Astrocyte (in vitro differentiated cells and primary cell): ENCODE measurements at regions not wholly inside any gene's neighbourhood (a gene's known extent, or its start where the extent isn't known, plus 50 kb on each side); places are given as distances from the start of the nearest gene placed in this dataset.

Source experiments
- DNase-seq: peaks from one replicate; pipeline ENCODE4 v3.0.0-alpha.2; 2010; ENCODE audit warnings: low read depth
- FAIRE-seq: peaks from 2 replicates; lab custom pipeline; 2011; peaks lifted over from hg19 to GRCh38; lab: Jason Lieb, UNC
- H2AFZ ChIP-seq: 2 replicates; pipeline ENCODE4 v1.6.0; 2012; ENCODE audit warnings: low read depth, low read length, inconsistent platforms
- H3K27ac ChIP-seq: 2 replicates; pipeline ENCODE4 v1.5.1; 2011; ENCODE audit warnings: low read depth, low read length, inconsistent platforms
- H3K27me3 ChIP-seq: 2 replicates; pipeline ENCODE4 v1.6.0; 2011; ENCODE audit warnings: low read length, inconsistent platforms; ENCODE audit not compliant: insufficient read depth
- H3K36me3 ChIP-seq: 2 replicates; pipeline ENCODE4 v1.5.1; 2011; ENCODE audit warnings: low read length, inconsistent platforms; ENCODE audit not compliant: insufficient read depth
- H3K4me1 ChIP-seq: 2 replicates; pipeline ENCODE4 v1.5.1; 2011; ENCODE audit warnings: low read length, inconsistent platforms; ENCODE audit not compliant: insufficient read depth
- H3K4me2 ChIP-seq: 2 replicates; pipeline ENCODE4 v1.6.0; 2012; ENCODE audit warnings: low read length, inconsistent platforms
- H3K4me3 ChIP-seq: 2 replicates; pipeline ENCODE4 v1.5.1; 2011; ENCODE audit warnings: low read depth, mild to moderate bottlenecking, low read length, inconsistent platforms; ENCODE audit not compliant: insufficient read depth
- H3K79me2 ChIP-seq: 2 replicates; pipeline ENCODE4 v1.6.0; 2012; ENCODE audit warnings: mild to moderate bottlenecking, low read length, inconsistent platforms; ENCODE audit not compliant: insufficient read depth
- H3K9ac ChIP-seq: 2 replicates; pipeline ENCODE4 v1.6.0; 2012; ENCODE audit warnings: mild to moderate bottlenecking, low read length, inconsistent platforms
- H3K9me3 ChIP-seq: 2 replicates; pipeline ENCODE4 v1.5.1; 2012; ENCODE audit warnings: low read depth, mild to moderate bottlenecking, low read length, inconsistent platforms; ENCODE audit not compliant: insufficient read depth
- H4K20me1 ChIP-seq: 2 replicates; pipeline ENCODE4 v1.6.0; 2012; ENCODE audit warnings: low read length, inconsistent platforms; ENCODE audit not compliant: insufficient read depth
- H3K27ac Mint-ChIP-seq: one replicate; pipeline ENCODE4 v1.8.0; 2021; ENCODE audit warnings: mild to moderate bottlenecking, mixed read lengths; ENCODE audit not compliant: unreplicated experiment
- H3K27me3 Mint-ChIP-seq: one replicate; pipeline ENCODE4 v1.8.0; 2021; ENCODE audit warnings: low read depth, mixed read lengths; ENCODE audit not compliant: unreplicated experiment
- H3K36me3 Mint-ChIP-seq: one replicate; pipeline ENCODE4 v1.8.0; 2021; ENCODE audit warnings: low read depth, mixed read lengths; ENCODE audit not compliant: unreplicated experiment
- H3K4me1 Mint-ChIP-seq: one replicate; pipeline ENCODE4 v1.8.0; 2021; ENCODE audit warnings: low read depth, mixed read lengths; ENCODE audit not compliant: unreplicated experiment
- H3K4me3 Mint-ChIP-seq: one replicate; pipeline ENCODE4 v1.8.0; 2021; ENCODE audit warnings: mild to moderate bottlenecking, moderate library complexity, mixed read lengths; ENCODE audit not compliant: unreplicated experiment
- H3K9me3 Mint-ChIP-seq: one replicate; pipeline ENCODE4 v1.8.0; 2021; ENCODE audit warnings: mild to moderate bottlenecking, mixed read lengths; ENCODE audit not compliant: unreplicated experiment
- EZH2 ChIP-seq: IDR thresholded peaks from 2 replicates; pipeline ENCODE4 v1.6.1; 2012; ENCODE audit warnings: mild to moderate bottlenecking, low read length, inconsistent platforms; ENCODE audit not compliant: insufficient read depth
- TF ChIP-seq, protein P1 (sequence below): IDR thresholded peaks from 2 replicates; pipeline ENCODE4 v1.5.1; 2011; ENCODE audit warnings: low read depth, mild to moderate bottlenecking, inconsistent platforms, low read length, moderate library complexity; ENCODE audit not compliant: insufficient read depth

DNA sequence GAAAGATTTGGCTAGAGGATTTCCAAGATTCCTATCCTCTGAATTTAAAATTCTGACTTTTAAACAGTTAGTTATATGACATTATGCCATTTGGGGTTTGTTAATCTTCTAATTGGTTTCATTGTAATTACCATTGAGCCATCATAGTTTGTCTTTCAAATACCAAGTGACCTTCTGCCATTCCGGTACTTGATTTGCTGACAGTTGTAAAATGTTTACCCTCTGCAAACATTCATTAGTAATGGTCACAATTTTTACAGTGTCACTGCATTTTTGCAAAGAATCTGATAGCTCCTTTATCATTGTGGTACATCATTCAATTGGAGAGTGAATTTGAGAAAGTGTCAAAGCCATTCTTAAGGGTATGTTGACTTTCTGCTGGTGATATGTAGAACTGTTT is 645.0 kb upstream of the TBL1XR1 start:
- Histone ChIP-seq H2AFZ (no peak overlapping the region), H3K79me2 (no peaks in the 10 kb centered on the region), H3K27ac (no peak overlapping the region), H3K9ac (no peak overlapping the region), H3K36me3 (no peaks in the 10 kb centered on the region), H3K4me1 (peaks cover 2% of the 10 kb centered on the region), H3K4me2 (no peak overlapping the region), H3K4me3 (no peak overlapping the region), H3K9me3 (no peaks in the 10 kb centered on the region), H3K27me3 (no peaks in the 10 kb centered on the region), H4K20me1 (no peaks in the 10 kb centered on the region)
- Mint-ChIP-seq H3K9me3 (no peaks in the 10 kb centered on the region), H3K27ac (no peak overlapping the region), H3K27me3 (no peaks in the 10 kb centered on the region), H3K4me3 (no peak overlapping the region), H3K36me3 (no peaks in the 10 kb centered on the region), H3K4me1 (peaks cover 7% of the 10 kb centered on the region)
- TF ChIP-seq EZH2 = no peak
- TF ChIP-seq, protein P1, sequence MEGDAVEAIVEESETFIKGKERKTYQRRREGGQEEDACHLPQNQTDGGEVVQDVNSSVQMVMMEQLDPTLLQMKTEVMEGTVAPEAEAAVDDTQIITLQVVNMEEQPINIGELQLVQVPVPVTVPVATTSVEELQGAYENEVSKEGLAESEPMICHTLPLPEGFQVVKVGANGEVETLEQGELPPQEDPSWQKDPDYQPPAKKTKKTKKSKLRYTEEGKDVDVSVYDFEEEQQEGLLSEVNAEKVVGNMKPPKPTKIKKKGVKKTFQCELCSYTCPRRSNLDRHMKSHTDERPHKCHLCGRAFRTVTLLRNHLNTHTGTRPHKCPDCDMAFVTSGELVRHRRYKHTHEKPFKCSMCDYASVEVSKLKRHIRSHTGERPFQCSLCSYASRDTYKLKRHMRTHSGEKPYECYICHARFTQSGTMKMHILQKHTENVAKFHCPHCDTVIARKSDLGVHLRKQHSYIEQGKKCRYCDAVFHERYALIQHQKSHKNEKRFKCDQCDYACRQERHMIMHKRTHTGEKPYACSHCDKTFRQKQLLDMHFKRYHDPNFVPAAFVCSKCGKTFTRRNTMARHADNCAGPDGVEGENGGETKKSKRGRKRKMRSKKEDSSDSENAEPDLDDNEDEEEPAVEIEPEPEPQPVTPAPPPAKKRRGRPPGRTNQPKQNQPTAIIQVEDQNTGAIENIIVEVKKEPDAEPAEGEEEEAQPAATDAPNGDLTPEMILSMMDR = no peak
- FAIRE-seq (no peak), DNase-seq (no peak)

- H3K27ac ChIP-seq = no peak overlapping the region
- no peak for FAIRE-seq
- H4K20me1 ChIP-seq = no peaks in the 10 kb centered on the region
- TF ChIP-seq, protein P1 = no peak
- no peak for TF ChIP-seq EZH2
- H3K4me1 ChIP-seq = peaks cover 2% of the 10 kb centered on the region
- no peak overlapping the region for H2AFZ ChIP-seq
- Mint-ChIP-seq H3K9me3 (no peaks in the 10 kb centered on the region), H3K4me3 (no peak overlapping the region), H3K27ac (no peak overlapping the region), H3K27me3 (no peaks in the 10 kb centered on the region), H3K4me1 (no peaks in the 10 kb centered on the region), H3K36me3 (no peaks in the 10 kb centered on the region)
- no peaks in the 10 kb centered on the region for H3K36me3 ChIP-seq
- no peak overlapping the region for H3K4me3 ChIP-seq
- H3K9me3 ChIP-seq = no peaks in the 10 kb centered on the region
- H3K4me2 ChIP-seq = no peak overlapping the region
- H3K9ac ChIP-seq = no peak overlapping the region
- no peaks in the 10 kb centered on the region for H3K79me2 ChIP-seq
- DNase-seq = no peak
- H3K27me3 ChIP-seq = no peaks in the 10 kb centered on the region
Observed at GRCh38 chr3:177842743-177843734, 645.8 kb upstream of the TBL1XR1 start.
